Natural killer cell (primary cell): ENCODE measurements at regions not wholly inside any gene's neighbourhood (a gene's known extent, or its start where the extent isn't known, plus 50 kb on each side); places are given as distances from the start of the nearest gene placed in this dataset.
A peak's percentile ranks its signal among the peaks of the same experiment; 100 is the strongest.
"Not testable (repeated sequence)": the region's sequence is repeated elsewhere in the genome, so short reads cannot be mapped to it uniquely, and the experiment has no call there.

Experiments
- ATAC-seq, 3 donors: fragments of 150-1000 bp in 2 of 3; fragments of 200-7000 bp in 1 of 3; cut with Tn5 transposase; 1 replicate in 1 of 3; 2 replicates in 2 of 3; pipeline ENCODE4 v1.10.0; 2021; ENCODE audit warnings: mild to moderate bottlenecking in 2 of 3, moderate library complexity in 2 of 3
- DNase-seq, 2 donors: peaks; one replicate each; pipeline versions ENCODE4 v3.0.0 to v3.0.0-alpha.2; 2013 to 2021; ENCODE audit warnings: mixed read lengths in 1 of 2
- H3K27ac ChIP-seq: one replicate; pipeline ENCODE4 v1.5.1; 2013; ENCODE audit warnings: mild to moderate bottlenecking, low read length
- H3K27me3 ChIP-seq: one replicate; pipeline ENCODE4 v1.6.1; 2013; ENCODE audit warnings: low read length; ENCODE audit not compliant: control insufficient read depth, insufficient read depth
- H3K36me3 ChIP-seq: one replicate; pipeline ENCODE4 v1.6.1; 2013; ENCODE audit warnings: low read length; ENCODE audit not compliant: control insufficient read depth, insufficient read depth
- H3K4me1 ChIP-seq: one replicate; pipeline ENCODE4 v1.6.1; 2013; ENCODE audit warnings: low read length; ENCODE audit not compliant: control insufficient read depth, insufficient read depth
- H3K4me3 ChIP-seq: one replicate; pipeline ENCODE4 v1.5.1; 2013; ENCODE audit warnings: low read length
- H3K9me3 ChIP-seq: one replicate; pipeline ENCODE4 v1.6.1; 2013; ENCODE audit warnings: low read length; ENCODE audit not compliant: control insufficient read depth, insufficient read depth
- H3K27ac Mint-ChIP-seq, 2 donors: one replicate each; pipeline ENCODE4 v1.8.0; 2022; ENCODE audit warnings: mild to moderate bottlenecking in 2 of 2, mixed read lengths in 2 of 2, moderate library complexity in 1 of 2
- H3K27me3 Mint-ChIP-seq, 2 donors: one replicate each; pipeline ENCODE4 v1.8.0; 2022; ENCODE audit warnings: low read depth in 2 of 2, mixed read lengths in 2 of 2
- H3K36me3 Mint-ChIP-seq: one replicate; pipeline ENCODE4 v1.8.0; 2022; ENCODE audit warnings: mixed read lengths
- H3K4me1 Mint-ChIP-seq, 2 donors: one replicate each; pipeline ENCODE4 v1.8.0; 2022; ENCODE audit warnings: mixed read lengths in 2 of 2
- H3K4me3 Mint-ChIP-seq: one replicate; pipeline ENCODE4 v1.8.0; 2022; ENCODE audit warnings: mild to moderate bottlenecking, moderate library complexity, mixed read lengths
- H3K9me3 Mint-ChIP-seq, 2 donors: one replicate each; pipeline ENCODE4 v1.8.0; 2022; ENCODE audit warnings: mixed read lengths in 2 of 2
- WGBS: methylation state at CpG from one replicate; pipeline ENCODE4 v1.1.7; 2013; ENCODE audit warnings: missing lambda C conversion rate; ENCODE audit not compliant: insufficient coverage; 5-methylcytosine and 5-hydroxymethylcytosine counted together
- intact Hi-C: fragments of 100-400 bp; cut with micrococcal nuclease; formaldehyde crosslinking; loops from one replicate; pipeline ENCODE4 v1.14.2; 2022

DNA sequence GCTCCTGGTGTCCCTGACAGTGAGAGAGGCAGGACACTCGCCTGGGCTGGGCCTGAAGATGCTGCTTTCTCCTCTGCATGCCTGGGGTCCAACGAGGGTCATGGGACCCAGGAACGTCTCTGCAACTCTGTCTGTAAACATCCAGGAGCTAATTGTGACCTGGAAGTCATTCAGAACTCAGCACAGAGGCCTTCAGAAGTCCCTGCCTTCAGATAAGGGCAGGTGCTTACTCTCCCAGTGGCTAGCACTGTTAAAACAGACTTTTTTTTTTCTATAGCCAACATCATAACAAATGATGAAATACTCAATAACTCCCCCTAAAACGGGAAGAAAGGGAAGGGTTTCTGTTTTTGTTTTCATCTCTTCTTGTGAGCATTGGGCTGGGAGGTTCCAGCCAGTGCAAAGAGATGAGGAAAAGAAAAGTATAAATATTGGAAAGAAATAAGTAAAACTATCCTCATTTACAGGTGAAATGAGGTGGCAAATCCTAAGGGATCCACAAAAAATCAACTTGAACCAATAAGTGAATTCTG is 118.3 kb upstream of the FAM20C start:
- H3K4me1 Mint-ChIP-seq, H3K9me3 ChIP-seq, H3K27ac ChIP-seq, H3K36me3 Mint-ChIP-seq, H3K4me3 Mint-ChIP-seq, H3K27me3 ChIP-seq, H3K4me1 ChIP-seq, intact Hi-C loops, H3K27ac Mint-ChIP-seq, H3K27me3 Mint-ChIP-seq, DNase-seq, H3K36me3 ChIP-seq, H3K4me3 ChIP-seq, H3K9me3 Mint-ChIP-seq, ATAC-seq: not testable (repeated sequence)
- WGBS: 54% methylated on average over 3 of the region's 4 CpGs

- H3K27me3 Mint-ChIP-seq, H3K9me3 ChIP-seq, H3K27ac Mint-ChIP-seq: not testable (repeated sequence)
Measured at GRCh38 chr7:75511-75910, 116.9 kb upstream of the FAM20C start.

GRCh38 chr7:76202-76601 is 116.2 kb upstream of the FAM20C start:
- not testable (repeated sequence) for H3K4me3 Mint-ChIP-seq, H3K36me3 ChIP-seq

More at GRCh38 chr7:75511-75910, 116.9 kb upstream of the FAM20C start:
- H3K4me3 ChIP-seq, H3K27me3 ChIP-seq, H3K4me3 Mint-ChIP-seq, DNase-seq, ATAC-seq, H3K27ac ChIP-seq, H3K4me1 Mint-ChIP-seq, H3K9me3 Mint-ChIP-seq, H3K36me3 Mint-ChIP-seq, intact Hi-C loops, H3K36me3 ChIP-seq, H3K4me1 ChIP-seq: not testable (repeated sequence)
- WGBS: 81% methylated on average over 10 of the region's 13 CpGs

DNA sequence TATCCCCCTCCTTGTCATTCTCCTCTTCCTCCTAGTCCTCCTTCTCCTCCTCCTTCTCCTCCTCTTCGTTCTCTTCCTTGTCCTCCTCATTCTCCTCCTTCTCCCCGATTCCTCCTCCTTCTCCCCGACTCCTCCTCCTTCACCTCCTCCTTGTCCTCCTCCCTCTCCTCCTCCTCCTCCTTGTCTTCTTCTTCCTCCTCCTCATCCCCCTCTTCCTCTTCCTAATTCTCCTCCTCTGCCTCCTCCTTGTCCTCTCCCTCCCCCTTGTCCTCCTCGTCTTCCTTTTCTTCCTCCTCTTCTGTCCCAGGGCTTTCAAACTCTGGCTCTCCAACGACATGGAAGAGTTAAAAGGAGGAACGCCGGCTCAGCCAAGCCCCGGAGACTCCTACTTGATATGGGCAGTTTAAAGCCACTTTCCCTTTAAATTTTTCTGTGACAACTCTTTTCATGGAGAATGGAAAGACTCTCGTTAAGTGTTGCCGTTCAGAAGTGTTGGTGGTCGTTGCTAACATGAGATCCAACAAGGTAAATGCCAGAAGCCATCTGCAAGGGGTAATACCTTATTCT is 115.5 kb upstream of the FAM20C start:
- H3K27me3 ChIP-seq, H3K27ac Mint-ChIP-seq, DNase-seq, intact Hi-C loops, H3K36me3 ChIP-seq, H3K27ac ChIP-seq, H3K27me3 Mint-ChIP-seq, H3K9me3 Mint-ChIP-seq, H3K4me1 ChIP-seq, H3K4me3 ChIP-seq, H3K36me3 Mint-ChIP-seq, H3K4me3 Mint-ChIP-seq, H3K4me1 Mint-ChIP-seq, H3K9me3 ChIP-seq, ATAC-seq: not testable (repeated sequence)
- WGBS: 61% methylated on average over 3 of the region's 11 CpGs

More at GRCh38 chr7:76202-76601, 116.2 kb upstream of the FAM20C start:
- H3K36me3 Mint-ChIP-seq, H3K4me1 ChIP-seq, H3K27ac Mint-ChIP-seq, H3K27ac ChIP-seq, H3K27me3 ChIP-seq, H3K4me1 Mint-ChIP-seq, H3K9me3 ChIP-seq, H3K27me3 Mint-ChIP-seq, ATAC-seq, H3K4me3 ChIP-seq, intact Hi-C loops, H3K9me3 Mint-ChIP-seq: not testable (repeated sequence)
- DNase-seq: peak in 1 of 2 donors; percentile 2
- 50% methylated on average over 4 of the region's 11 CpGs for WGBS

GRCh38 chr7:78862-79261 is 113.5 kb upstream of the FAM20C start:
- H3K4me3 Mint-ChIP-seq, H3K36me3 ChIP-seq, H3K27ac ChIP-seq, H3K9me3 ChIP-seq, H3K4me3 ChIP-seq, H3K4me1 ChIP-seq, H3K36me3 Mint-ChIP-seq, H3K9me3 Mint-ChIP-seq, intact Hi-C loops, H3K27ac Mint-ChIP-seq, H3K27me3 Mint-ChIP-seq, H3K27me3 ChIP-seq, H3K4me1 Mint-ChIP-seq, ATAC-seq: not testable (repeated sequence)
- peak in 1 of 2 donors; percentile 4 for DNase-seq
- 99% methylated on average over 6 of the region's 7 CpGs for WGBS

- H3K27me3 Mint-ChIP-seq, ATAC-seq, H3K36me3 ChIP-seq, intact Hi-C loops, H3K4me1 Mint-ChIP-seq, H3K4me1 ChIP-seq, H3K27ac ChIP-seq, H3K36me3 Mint-ChIP-seq, H3K4me3 ChIP-seq, H3K9me3 ChIP-seq, H3K9me3 Mint-ChIP-seq, H3K27me3 ChIP-seq, H3K27ac Mint-ChIP-seq, H3K4me3 Mint-ChIP-seq: not testable (repeated sequence)
- DNase-seq: peak in 1 of 2 donors; percentile 11
- WGBS: 80% methylated on average over 9 of the region's 15 CpGs
Measured at GRCh38 chr7:79400-80055, 112.8 kb upstream of the FAM20C start.
